ENCODE measurements at regions not wholly inside any gene's neighbourhood (a gene's known extent, or its start where the extent isn't known, plus 50 kb on each side); places are given as distances from the start of the nearest gene placed in this dataset.

GRCh38 chr2:30371772-30372373 is 75.2 kb upstream of the LCLAT1 start:
- Histone ChIP-seq H3K9me3 (ENCODE audit: insufficient read depth, low read length) (no peaks in the 10 kb centered on the region), H3K4me3 (ENCODE audit: low read length) (no peak overlapping the region), H3K36me3 (replicated peaks; ENCODE audit: low read depth, low read length) (no peaks in the 10 kb centered on the region), H3K4me2 (ENCODE audit: low read length) (peak overlapping the region; percentile 21; the same call in 1 of the 2 replicates), H3K4me1 (ENCODE audit: low read length) (peaks cover 13% of the 10 kb centered on the region), H3K27ac (ENCODE audit: low read length) (no peak overlapping the region), H3K79me2 (ENCODE audit: low read length) (no peaks in the 10 kb centered on the region), H3K27me3 (ENCODE audit: low read depth, low read length) (peaks cover 20% of the 10 kb centered on the region), H2AFZ (ENCODE audit: low read depth, low read length) (no peak overlapping the region), H4K20me1 (ENCODE audit: insufficient read depth, low read length) (no peaks in the 10 kb centered on the region), H3K9ac (ENCODE audit: low read length) (no peak overlapping the region)
- TF ChIP-seq CTCF (IDR thresholded peaks at IDR 0.05; ENCODE audit: low read depth, low read length) (no peak), EZH2phosphoT487 (IDR thresholded peaks at IDR 0.05; ENCODE audit: low read depth) (no peak)

GRCh38 chr2:30372826-30373225 is 74.2 kb upstream of the LCLAT1 start:
- Histone ChIP-seq H3K9me3 (ENCODE audit: insufficient read depth, low read length) (no peaks in the 10 kb centered on the region), H3K4me2 (ENCODE audit: low read length) (no peak overlapping the region), H3K4me1 (ENCODE audit: low read length) (peaks cover 13% of the 10 kb centered on the region), H3K9ac (ENCODE audit: low read length) (no peak overlapping the region), H3K4me3 (ENCODE audit: low read length) (no peak overlapping the region), H3K79me2 (ENCODE audit: low read length) (no peaks in the 10 kb centered on the region), H3K27ac (ENCODE audit: low read length) (no peak overlapping the region), H4K20me1 (ENCODE audit: insufficient read depth, low read length) (no peaks in the 10 kb centered on the region), H2AFZ (ENCODE audit: low read depth, low read length) (no peak overlapping the region), H3K27me3 (ENCODE audit: low read depth, low read length) (peaks cover 11% of the 10 kb centered on the region), H3K36me3 (replicated peaks; ENCODE audit: low read depth, low read length) (no peaks in the 10 kb centered on the region)
- TF ChIP-seq CTCF (IDR thresholded peaks at IDR 0.05; ENCODE audit: low read depth, low read length) (no peak), EZH2phosphoT487 (IDR thresholded peaks at IDR 0.05; ENCODE audit: low read depth) (no peak)

GRCh38 chr2:30373881-30374302 is 73.2 kb upstream of the LCLAT1 start:
- Histone ChIP-seq H3K4me3 (ENCODE audit: low read length) (no peak overlapping the region), H3K36me3 (replicated peaks; ENCODE audit: low read depth, low read length) (no peaks in the 10 kb centered on the region), H3K4me1 (ENCODE audit: low read length) (peaks cover 13% of the 10 kb centered on the region), H3K27me3 (ENCODE audit: low read depth, low read length) (peaks cover 18% of the 10 kb centered on the region), H3K4me2 (ENCODE audit: low read length) (no peak overlapping the region), H2AFZ (ENCODE audit: low read depth, low read length) (no peak overlapping the region), H3K9ac (ENCODE audit: low read length) (no peak overlapping the region), H3K27ac (ENCODE audit: low read length) (no peak overlapping the region), H4K20me1 (ENCODE audit: insufficient read depth, low read length) (no peaks in the 10 kb centered on the region), H3K79me2 (ENCODE audit: low read length) (no peaks in the 10 kb centered on the region), H3K9me3 (ENCODE audit: insufficient read depth, low read length) (no peaks in the 10 kb centered on the region)
- TF ChIP-seq CTCF (IDR thresholded peaks at IDR 0.05; ENCODE audit: low read depth, low read length): no peak
- no peak for TF ChIP-seq EZH2phosphoT487 (IDR thresholded peaks at IDR 0.05; ENCODE audit: low read depth)

- H3K79me2 ChIP-seq (ENCODE audit: low read length): no peaks in the 10 kb centered on the region
- no peaks in the 10 kb centered on the region for H3K9me3 ChIP-seq (ENCODE audit: insufficient read depth, low read length)
- H3K4me2 ChIP-seq (ENCODE audit: low read length): no peak overlapping the region
- no peaks in the 10 kb centered on the region for H3K36me3 ChIP-seq (replicated peaks; ENCODE audit: low read depth, low read length)
- no peak overlapping the region for H3K27ac ChIP-seq (ENCODE audit: low read length)
- no peak overlapping the region for H3K4me3 ChIP-seq (ENCODE audit: low read length)
- TF ChIP-seq CTCF (IDR thresholded peaks at IDR 0.05; ENCODE audit: low read depth, low read length): no peak
- peaks cover 13% of the 10 kb centered on the region for H3K4me1 ChIP-seq (ENCODE audit: low read length)
- no peaks in the 10 kb centered on the region for H4K20me1 ChIP-seq (ENCODE audit: insufficient read depth, low read length)
- H3K9ac ChIP-seq (ENCODE audit: low read length): no peak overlapping the region
- H2AFZ ChIP-seq (ENCODE audit: low read depth, low read length): no peak overlapping the region
- H3K27me3 ChIP-seq (ENCODE audit: low read depth, low read length): peaks cover 18% of the 10 kb centered on the region
These were observed 72.7 kb upstream of the LCLAT1 start for GRCh38 chr2:30374380-30374779.
